Ovary (tissue), 3 donors: ENCODE measurements at regions not wholly inside any gene's neighbourhood (a gene's known extent, or its start where the extent isn't known, plus 50 kb on each side); places are given as distances from the start of the nearest gene placed in this dataset.

Experiments
- CTCF ChIP-seq, 3 donors: fragments of 450-650 bp in 2 of 3; fragments of 200-600 bp in 1 of 3; IDR thresholded peaks; one replicate each; pipeline versions ENCODE4 v1.5.1 to v1.8.0; 2016 to 2022; ENCODE audit warnings: antibody characterized with exemption in 3 of 3, mild to moderate bottlenecking in 1 of 3
- EP300 ChIP-seq: sonication (generic); formaldehyde crosslinking; IDR thresholded peaks from one replicate; pipeline ENCODE4 v1.6.1; 2017; ENCODE audit warnings: antibody characterized with exemption
- POLR2A ChIP-seq: fragments of 450-650 bp; IDR thresholded peaks from one replicate; pipeline ENCODE4 v1.6.1; 2017; ENCODE audit warnings: antibody characterized with exemption, mild to moderate bottlenecking, moderate library complexity
- donor health status: DM: no; HTN: no; CAD: no.

- TF ChIP-seq CTCF (IDR thresholded peaks at IDR 0.05) = no peak
- TF ChIP-seq POLR2A = no peak
- TF ChIP-seq EP300 = no peak
Observed at GRCh38 chr10:23917251-23917840, 291.6 kb upstream of the KIAA1217 start.
